HS-5 (cell line): ENCODE measurements at regions not wholly inside any gene's neighbourhood (a gene's known extent, or its start where the extent isn't known, plus 50 kb on each side); places are given as distances from the start of the nearest gene placed in this dataset.

Source experiments
- DNase-seq: peaks from one replicate; pipeline ENCODE4 v3.0.0-alpha.2; 2012; ENCODE audit warnings: low read depth

DNA sequence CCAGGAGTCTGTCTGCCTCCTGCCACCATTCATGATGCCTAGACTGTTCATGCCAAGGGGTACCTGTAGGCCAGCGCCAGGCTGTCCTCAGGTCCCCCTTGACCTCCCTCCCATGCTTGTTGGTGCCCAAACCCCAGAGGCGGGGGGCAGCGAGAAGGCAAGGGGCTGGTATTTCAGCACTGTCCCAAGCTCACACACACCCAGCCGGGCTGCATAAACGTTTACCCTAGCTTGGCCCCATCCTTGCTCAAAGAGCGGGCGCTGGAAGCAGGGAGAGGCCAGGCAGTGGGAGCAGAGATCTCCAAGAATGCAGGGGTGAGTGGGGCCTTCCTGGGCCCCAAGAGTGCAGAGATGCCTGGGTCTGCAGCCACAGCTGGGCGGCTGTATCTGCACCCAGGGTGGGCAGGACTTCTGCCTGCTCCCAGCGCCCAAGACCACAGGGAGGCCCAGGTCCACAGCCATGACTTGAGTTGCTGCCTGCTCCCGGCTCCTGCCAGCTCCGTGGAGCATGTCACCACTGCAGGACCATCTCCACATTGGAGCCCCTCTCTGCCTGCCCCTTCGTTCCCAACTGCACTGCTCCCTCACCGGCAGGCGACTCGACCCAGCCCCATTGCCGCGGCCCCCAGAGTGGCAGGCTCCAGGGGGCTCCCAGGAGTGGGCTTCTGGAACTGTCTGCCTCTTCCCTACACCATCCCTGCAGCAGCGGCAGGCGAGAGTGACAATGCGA is 616.6 kb downstream of the METTL4 start:
- no peak for DNase-seq

DNA sequence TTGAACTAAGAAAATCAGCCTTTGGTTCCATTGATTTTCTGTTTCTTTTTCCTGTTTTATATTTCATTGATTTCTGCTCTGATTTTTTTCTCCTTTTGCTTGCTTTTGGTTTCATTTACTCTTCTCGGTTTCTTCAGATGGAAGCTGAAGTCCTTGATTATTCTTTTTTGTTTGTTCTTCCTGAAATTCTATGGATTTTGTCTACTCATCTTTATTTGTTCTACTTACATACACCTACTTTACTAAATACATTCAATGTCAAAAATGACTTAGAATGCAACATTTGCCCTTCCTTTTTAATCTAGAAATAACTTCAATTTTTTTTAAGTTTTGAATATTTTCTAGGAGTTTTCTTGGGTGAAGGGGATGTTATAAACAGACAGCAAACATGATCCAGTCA is 612.5 kb downstream of the METTL4 start:
- no peak for DNase-seq

DNA sequence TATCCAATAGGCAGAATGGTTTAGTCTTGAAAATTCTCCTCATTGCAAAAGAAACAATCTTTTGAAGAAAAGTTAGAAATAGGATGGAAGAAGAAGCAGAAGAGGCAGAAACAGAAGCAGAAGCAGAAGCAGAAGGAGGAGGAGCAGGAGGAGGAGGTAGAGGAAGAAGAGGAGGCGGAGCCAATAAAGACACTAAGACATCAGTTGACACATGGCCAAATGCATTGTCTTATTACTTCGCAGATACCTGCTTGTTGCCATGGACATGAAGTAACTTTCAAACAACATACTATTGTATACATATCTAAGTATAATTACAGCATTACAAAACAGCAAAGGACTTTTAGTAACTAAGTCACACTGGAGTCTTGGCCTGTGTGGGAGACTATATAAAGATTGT is 606.3 kb downstream of the METTL4 start:
- DNase-seq = no peak

DNA sequence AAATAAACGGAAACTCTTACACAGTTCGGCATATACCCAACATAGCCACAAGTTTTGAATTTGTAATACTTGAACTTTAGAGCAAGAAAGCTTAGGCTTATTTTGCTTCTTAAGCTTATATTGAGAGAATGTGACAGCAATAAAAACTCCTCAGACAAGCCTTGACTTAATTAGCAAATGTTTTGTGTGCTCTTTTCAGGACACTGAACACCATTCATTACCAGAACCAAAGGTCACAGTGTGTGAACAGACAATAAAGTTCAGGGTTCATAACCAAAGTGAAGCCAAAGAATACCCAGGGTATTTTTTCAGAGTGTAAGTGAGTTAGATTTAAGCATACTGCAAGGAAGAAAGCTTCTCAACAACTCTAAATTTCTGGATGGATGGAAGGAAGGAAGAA is 605.8 kb downstream of the METTL4 start:
- DNase-seq = no peak

DNA sequence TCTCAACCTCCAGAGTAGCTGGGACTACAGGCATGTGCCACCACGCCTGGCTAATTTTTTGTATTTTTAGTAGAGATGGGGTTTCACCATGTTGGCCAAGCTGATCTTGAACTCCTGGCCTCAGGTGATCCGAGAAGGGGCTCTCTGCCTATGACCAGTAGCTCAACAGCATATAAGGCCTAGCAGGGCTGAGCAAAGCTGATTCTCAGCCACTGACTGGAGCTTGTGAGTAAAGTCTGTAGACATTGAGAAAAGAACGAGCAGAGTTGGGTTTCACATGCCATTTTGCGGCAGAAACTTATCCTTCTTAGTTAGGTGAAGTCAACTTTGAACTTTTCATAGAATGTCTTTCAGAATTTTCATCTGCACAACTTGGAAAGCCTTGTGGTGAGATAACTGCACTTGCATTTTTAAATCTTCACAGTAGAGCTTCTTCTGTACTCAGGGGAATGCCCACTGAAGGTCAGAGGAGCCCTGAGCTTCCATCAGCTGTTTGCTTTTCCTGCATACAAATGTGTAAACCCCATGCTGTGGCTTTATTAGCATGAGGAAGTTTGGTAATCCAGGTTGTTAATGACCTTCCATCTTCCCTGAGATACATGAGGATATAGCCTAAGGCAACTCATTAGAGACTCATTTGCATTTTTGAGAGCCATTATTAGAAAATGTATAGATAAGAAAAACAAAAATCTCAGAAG is 602.4 kb downstream of the METTL4 start:
- DNase-seq = no peak

DNA sequence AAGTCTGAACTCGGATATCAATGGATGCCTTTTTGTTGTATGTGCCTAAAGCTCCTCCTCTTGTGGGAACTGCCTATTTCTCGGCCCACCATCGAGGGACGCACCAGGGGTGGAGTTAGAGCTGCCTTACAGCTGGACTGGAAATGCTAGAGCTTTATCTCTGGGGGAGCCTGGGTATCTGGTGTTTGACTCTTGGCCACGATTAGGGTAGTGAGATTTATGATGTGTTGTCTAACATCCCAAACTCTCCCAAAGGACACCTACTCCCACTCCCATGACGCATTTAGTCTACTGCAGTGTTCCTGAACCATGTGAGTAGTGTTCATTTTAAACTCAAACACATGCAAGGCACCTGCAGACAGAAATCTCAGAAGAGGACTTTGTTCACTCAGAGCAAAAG is 594.8 kb downstream of the METTL4 start:
- no peak for DNase-seq

DNA sequence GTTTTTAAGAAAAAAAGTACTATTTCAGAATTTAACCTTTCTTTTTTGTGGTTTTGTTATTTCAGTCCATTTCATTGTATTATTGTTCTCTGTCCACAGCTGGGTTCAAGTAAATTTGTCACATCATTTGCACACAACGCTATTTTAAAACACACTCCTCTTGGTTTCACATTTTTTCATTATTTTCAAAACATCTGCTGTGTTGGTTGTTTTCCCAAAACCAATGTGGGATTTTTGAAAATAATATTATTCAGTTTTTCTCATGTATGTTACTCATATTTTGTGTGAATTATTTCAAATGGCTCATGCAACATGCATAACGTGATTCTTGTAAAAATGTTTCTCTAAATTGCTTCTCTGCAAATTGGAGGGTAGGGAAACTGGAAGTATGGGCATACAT is 589.2 kb downstream of the METTL4 start:
- DNase-seq = no peak

DNA sequence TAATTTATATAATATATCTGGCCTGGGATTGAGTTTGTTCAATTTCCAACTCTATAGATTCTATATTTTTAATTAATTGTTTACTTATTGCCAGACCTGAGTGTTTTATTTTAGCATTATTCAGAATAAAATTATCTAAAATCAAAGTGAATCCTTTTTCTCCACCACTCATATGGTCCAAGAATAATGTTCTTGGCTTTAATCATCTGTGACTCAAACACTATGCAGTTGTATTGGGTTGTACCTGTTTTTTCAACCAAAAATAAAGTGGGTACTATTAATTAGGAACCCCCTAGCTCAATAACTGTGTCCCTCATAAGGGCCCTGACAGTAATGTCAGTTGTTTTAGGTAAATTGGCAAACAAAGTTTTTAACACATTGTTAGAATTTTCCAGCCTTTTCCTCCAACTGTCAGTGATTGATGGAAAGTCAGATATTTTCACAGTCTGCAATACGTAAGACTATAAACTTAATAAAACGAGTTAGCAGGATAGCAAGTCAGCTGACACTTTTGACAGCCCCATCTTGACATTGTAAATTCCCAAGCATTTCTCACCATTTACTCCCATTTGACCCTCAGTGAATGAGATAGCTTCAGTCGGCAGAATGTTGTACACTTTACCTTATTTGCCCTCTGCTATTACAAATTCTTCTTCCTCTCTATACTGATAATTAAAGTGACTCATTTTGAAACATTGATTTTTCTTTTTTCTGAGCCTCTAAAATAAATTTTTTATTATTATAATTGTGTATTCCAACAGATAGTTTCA is 587.4 kb downstream of the METTL4 start:
- no peak for DNase-seq

DNA sequence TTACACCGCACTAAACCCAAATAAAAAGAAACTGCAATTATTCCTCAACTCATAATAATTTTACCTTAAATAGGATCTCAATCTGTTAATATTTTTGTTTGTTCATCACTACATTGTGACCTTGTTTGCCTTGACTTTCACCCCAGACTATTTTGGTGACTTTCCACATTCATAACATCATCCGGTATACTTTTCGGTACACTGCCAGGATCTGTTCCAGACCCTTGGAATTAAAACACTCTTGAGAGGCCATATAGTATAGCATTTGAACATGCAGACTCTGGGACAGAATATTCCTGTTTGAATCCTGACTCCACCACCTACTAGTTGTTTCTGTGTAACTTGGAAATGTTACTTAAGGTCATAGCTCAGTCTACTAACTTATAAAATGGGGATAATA is 577.4 kb downstream of the METTL4 start:
- no peak for DNase-seq

DNA sequence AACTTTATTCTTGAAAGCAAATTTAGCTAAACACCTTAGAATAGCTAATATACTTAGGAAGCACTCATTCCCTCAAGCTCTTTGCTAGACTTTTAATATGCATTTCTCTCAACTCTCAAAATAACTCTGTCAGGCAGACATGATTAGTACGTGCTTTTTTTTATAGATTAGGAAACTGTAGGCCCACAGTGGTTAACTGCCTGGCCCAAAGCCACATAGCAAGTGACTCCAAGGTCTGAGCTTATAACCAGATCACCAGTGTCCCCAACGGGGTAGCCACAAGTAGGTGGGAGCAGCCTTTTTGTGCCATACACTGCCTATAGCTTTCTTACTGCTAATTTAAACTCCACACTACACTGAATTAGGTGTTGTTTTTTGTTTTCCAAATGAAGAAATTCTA is 576.8 kb downstream of the METTL4 start:
- no peak for DNase-seq

DNA sequence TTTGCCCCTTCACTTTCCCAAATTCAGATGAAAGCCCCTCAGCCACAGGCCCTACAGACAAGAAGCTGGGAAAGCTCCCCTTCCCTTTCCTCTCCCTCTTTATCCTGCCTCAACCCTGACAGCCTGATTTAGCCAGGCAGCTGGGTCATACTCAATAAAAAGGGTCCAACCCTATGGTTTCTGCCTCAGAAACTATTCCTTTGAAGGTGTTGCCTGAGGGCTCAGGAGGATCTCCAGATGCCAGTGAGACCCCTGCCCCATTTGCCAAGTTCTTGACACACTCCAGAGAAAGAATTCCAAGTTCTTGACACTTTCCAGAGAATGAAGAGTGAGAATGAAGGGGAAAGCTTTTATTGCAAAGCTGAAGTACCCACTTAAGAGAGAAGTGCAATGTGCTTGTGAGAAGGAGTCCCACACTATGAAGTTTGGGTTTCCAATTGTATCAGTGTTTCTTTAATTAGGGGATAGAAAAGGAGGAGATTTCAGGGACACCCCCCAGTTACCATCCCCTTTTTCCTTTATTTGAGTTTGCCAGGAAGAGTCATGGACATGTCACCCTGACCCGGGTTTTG is 576.2 kb downstream of the METTL4 start:
- no peak for DNase-seq

DNA sequence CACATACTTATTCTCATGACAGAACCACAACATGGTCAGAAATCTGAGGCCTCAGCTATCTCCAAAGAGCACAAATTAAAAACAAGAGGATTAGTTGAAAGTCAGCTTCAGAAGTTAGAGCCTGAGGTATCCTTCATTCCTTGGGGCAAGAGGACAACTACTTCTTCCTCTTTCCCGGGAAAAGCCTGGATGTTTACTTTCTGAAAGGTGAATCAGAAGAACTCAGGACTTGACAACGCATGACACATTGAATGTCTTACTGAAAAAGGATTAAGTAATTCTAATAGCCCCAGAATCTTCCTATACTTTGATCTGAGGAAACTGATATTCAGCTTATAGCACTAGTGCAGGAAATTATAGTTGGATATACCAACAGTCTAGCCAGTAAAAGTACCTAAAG is 573.2 kb downstream of the METTL4 start:
- no peak for DNase-seq

DNA sequence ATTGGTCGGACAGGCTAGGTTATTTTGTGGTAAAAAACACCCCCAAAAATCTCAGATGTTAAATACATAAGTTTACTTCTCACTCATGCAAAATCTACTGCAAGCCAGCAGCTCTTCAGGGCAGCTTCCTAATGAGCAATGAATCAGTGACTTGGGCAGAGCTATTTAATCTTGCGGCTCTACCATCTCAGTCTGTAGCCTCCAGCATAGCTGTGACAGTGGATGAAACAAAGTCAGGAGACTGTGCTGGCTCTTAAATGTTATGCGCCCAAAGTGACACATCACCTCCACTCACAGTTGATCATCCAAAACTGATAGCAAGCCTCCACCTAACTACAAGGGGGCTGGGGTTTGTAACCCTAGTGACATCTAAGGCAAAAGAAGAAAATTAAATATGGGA is 571.9 kb downstream of the METTL4 start:
- no peak for DNase-seq

DNA sequence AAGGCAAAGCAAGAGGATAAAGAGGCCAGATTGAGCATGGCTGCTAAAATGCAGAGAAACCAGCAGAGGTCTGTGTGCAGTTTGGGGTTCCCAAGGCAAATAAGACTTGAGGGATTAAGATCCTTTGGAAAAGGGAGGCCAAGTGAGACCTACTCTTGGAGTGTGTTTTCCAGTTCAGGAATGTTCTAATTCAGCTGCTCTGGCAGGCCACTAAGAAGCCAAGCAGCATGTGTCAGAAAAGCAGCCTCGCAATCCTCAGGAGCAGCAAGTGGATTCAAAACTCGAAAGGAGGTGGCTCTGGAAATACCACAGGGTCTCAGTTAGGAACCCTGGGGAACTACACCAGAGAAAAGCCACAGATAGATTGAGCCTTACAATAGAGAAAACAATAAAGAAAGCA is 569.2 kb downstream of the METTL4 start:
- no peak for DNase-seq

DNA sequence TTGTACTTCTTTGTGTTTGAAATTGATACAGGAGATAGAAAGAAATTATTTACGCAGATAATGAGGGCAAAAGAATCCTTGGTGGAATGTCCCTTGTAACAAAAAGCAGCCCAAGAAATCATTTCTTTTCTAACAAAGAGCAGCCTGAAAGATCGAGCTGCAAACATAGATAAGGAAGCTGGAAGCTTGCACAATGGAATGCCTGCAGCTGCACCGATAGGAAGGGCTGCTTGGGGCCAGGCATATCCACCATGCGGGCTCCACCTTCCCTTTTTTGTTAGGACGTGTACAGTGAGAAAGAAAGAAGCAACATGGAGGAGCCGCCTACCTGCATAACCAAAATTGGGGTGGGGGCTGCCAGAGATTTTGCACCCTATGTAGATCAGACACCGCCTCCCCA is 568.7 kb downstream of the METTL4 start:
- DNase-seq = no peak

DNA sequence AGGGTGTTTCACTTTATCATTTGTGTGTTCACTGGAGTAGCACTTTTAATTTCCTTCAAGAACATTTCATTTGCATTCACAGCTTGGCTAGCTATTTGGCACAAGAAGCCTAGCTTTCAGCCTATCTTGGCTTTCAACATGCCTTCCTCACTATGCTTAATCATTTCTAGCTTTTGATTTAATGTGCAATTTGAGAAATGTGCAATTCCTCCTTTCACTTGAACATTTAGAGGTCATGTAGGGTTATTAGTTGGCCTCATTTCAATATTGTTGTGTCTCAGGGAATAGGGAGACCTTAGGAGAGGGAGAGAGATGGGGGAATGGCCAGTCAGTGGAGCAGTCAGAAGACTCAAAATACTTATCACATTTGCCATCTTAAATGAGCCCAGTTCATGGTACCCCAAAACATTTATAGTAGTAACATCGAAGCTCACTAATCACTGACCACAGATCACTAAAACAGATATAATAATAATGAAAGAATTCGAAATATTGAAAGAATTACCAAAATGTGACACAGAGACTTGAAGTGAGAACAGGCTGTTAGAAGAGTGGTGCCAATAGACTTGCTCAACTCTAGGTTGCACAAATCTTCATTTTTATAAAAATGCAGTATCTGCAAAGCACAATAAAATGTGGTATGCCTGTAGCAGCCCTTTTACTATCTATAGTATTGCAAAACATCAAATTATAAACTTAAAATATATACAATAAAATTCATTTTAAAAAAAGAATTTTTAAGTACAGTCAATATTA is 561.2 kb downstream of the METTL4 start:
- no peak for DNase-seq

DNA sequence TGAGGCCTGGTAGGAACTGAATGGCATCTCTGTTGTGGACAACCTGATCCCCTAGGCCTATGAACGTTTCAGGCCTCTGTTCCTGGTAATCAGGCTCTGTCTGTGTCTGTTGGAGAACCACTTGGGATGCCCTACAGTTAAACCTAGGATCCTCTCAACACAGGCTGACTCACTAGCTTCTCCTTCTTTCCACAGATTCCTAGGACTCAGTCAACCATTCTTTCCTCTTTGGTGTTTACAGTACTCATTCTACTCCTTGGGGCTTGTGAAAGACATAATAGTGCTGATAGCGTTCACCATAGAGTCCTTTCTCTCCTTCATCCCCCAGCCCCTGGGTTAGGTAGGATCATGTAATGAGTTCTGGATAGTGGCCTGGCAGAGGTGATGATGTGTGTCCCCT is 544.3 kb downstream of the METTL4 start:
- DNase-seq = no peak

DNA sequence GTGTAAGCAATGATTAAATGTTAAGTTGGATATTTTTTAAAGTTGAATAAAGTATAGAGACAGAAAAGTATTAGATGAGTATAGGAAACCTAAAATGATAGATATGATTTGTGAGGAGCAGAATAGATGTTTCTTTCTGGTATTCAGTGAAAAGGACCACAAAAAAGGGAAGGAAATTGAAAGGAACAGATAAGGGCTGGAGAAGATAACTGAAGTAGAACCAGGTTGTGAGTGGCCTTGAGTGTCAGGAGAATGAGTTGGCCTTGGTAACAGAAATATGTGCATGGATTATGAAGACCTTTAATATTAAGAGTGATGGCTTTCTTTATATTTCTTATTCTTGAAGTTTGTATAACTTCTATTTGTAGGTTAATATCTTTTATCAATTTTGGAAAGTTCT is 543.5 kb downstream of the METTL4 start:
- no peak for DNase-seq

DNA sequence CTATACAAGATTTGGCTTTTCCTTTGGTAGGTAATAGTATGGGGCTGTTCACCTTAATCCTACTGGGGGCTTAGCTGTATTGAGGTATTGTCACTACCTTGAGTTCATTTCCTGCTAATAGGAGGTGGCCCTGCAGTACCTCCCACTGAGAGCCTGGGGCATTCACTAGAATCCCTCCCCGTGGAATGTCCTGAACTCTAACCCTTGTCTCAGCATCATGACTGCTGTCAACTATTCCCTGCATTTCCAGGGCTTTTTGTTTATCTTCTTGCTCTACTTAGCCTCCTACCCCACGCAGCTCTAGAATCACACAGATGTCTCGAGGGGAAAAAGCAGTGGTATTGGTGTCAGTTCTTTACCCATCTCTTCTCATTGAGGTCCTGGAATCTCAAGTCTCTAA is 542.3 kb downstream of the METTL4 start:
- DNase-seq = no peak

DNA sequence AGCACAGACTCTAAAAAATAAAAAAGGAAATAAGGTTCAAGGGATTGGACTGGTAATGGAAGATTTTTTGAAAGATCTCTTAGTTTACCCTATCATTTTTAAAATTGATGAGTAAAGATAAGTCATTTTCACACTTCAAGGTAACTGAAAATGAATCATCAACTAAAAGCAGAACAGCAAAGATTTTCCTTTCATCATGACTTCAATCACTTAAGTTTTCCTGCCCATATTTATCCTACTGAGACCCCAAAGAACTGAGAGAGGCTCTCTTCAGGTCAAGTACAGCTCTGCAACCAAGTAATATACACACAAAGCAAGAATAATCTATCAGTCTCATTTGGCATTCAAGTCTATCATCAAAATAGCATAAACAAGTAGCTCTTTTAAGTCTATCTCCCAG is 540.7 kb downstream of the METTL4 start:
- no peak for DNase-seq

DNA sequence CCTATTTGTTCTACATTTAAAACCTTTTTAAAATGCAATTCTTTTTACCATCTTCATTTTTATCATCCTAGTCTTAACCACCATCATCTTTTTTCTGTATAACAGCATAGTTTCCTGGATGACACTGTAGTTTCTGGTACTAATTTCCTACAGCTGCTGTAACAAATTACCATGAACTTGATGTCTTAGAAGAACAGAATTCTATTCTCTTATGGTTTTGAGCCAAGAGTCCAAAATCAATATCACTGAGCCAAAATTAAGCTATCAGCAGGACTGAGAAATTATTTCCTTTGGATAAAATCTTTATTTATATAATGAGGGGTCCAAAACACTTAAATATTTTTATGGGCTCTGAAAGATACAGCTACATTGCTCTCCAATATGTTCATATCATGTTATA is 539.3 kb downstream of the METTL4 start:
- DNase-seq = no peak

DNA sequence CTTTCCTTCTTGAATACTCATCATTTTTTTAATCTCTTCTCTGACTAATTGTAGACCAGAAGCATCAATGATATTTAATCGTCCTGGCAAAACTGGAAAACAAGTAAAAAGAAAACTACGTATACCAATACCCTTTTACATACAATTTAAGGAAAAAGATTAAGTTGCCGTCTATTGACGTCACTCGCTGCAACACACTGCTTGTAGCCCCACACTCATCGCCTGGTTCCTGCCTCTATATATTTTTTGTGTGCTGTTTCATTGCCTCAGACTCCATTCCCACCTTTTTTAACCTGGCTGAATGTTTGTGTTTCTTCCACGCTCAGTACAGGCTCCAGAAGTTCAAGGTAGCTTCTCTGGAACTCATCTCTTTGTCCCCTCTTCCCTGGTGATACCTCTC is 536.2 kb downstream of the METTL4 start:
- no peak for DNase-seq
